CD4-positive, alpha-beta memory T cell (primary cell): ENCODE measurements at regions not wholly inside any gene's neighbourhood (a gene's known extent, or its start where the extent isn't known, plus 50 kb on each side); places are given as distances from the start of the nearest gene placed in this dataset.

Experiments used
- CTCF ChIA-PET: fragments of 350-600 bp; sonication (Branson Sonifier 250); formaldehyde crosslinking; loops from one replicate; lab custom pipeline; 2021; ENCODE audit warnings: inconsistent platforms; ENCODE audit not compliant: partially characterized antibody; lab: Charles Lee
- POLR2A ChIA-PET: fragments of 350-600 bp; sonication (Branson Sonifier 250); formaldehyde crosslinking; loops from one replicate; lab custom pipeline; 2021; ENCODE audit not compliant: partially characterized antibody; lab: Charles Lee
- DNase-seq, 5 donors: peaks; one replicate each; pipeline versions ENCODE4 v3.0.0 to v3.0.0-alpha.2; 2020 to 2022; ENCODE audit warnings: mixed read lengths in 1 of 5
- H3K27ac ChIP-seq: one replicate; pipeline ENCODE4 v1.7.0; 2013; ENCODE audit warnings: low read depth, low read length
- H3K27me3 ChIP-seq: 2 replicates; pipeline ENCODE4 v1.7.0; 2013; ENCODE audit warnings: mild to moderate bottlenecking, low read length, moderate library complexity; ENCODE audit not compliant: insufficient read depth
- H3K36me3 ChIP-seq: 2 replicates; pipeline ENCODE4 v1.7.0; 2013; ENCODE audit warnings: mild to moderate bottlenecking, low read length, moderate library complexity; ENCODE audit not compliant: insufficient read depth
- H3K4me1 ChIP-seq: 2 replicates; pipeline ENCODE4 v1.7.0; 2013; ENCODE audit warnings: mild to moderate bottlenecking, low read length, moderate library complexity; ENCODE audit not compliant: insufficient read depth
- H3K4me3 ChIP-seq, 2 donors: one replicate each; pipeline ENCODE4 v1.7.0; 2013; ENCODE audit warnings: low read length in 2 of 2, mild to moderate bottlenecking in 1 of 2
- H3K9me3 ChIP-seq, 2 donors: one replicate each; pipeline ENCODE4 v1.7.0; 2013; ENCODE audit warnings: low read length in 2 of 2, control low read depth in 1 of 2; ENCODE audit not compliant: control insufficient read depth in 1 of 2
- H3K27ac Mint-ChIP-seq, 7 donors: one replicate each; pipeline ENCODE4 v1.8.0; 2020 to 2021; ENCODE audit warnings: mixed read lengths in 7 of 7, mild to moderate bottlenecking in 6 of 7, inconsistent platforms in 3 of 7, moderate library complexity in 3 of 7
- H3K27me3 Mint-ChIP-seq, 2 donors: one replicate each; pipeline ENCODE4 v1.8.0; 2020 to 2021; ENCODE audit warnings: mixed read lengths in 2 of 2
- H3K36me3 Mint-ChIP-seq, 2 donors: one replicate each; pipeline ENCODE4 v1.8.0; 2020 to 2021; ENCODE audit warnings: mixed read lengths in 2 of 2, inconsistent platforms in 1 of 2, mild to moderate bottlenecking in 1 of 2
- H3K4me1 Mint-ChIP-seq, 4 donors: one replicate each; pipeline ENCODE4 v1.8.0; 2020 to 2021; ENCODE audit warnings: mixed read lengths in 4 of 4, mild to moderate bottlenecking in 1 of 4
- H3K4me3 Mint-ChIP-seq, 8 donors: one replicate each; pipeline ENCODE4 v1.8.0; 2020 to 2021; ENCODE audit warnings: mixed read lengths in 8 of 8, mild to moderate bottlenecking in 7 of 8, moderate library complexity in 6 of 8, inconsistent platforms in 3 of 8
- H3K9me3 Mint-ChIP-seq, 8 donors: one replicate each; pipeline ENCODE4 v1.8.0; 2020 to 2021; ENCODE audit warnings: mixed read lengths in 8 of 8, mild to moderate bottlenecking in 5 of 8, inconsistent platforms in 3 of 8, moderate library complexity in 1 of 8
- intact Hi-C: fragments of 100-400 bp; cut with micrococcal nuclease; formaldehyde crosslinking; loops from one replicate; pipeline ENCODE4 v1.15.1; 2023

DNA sequence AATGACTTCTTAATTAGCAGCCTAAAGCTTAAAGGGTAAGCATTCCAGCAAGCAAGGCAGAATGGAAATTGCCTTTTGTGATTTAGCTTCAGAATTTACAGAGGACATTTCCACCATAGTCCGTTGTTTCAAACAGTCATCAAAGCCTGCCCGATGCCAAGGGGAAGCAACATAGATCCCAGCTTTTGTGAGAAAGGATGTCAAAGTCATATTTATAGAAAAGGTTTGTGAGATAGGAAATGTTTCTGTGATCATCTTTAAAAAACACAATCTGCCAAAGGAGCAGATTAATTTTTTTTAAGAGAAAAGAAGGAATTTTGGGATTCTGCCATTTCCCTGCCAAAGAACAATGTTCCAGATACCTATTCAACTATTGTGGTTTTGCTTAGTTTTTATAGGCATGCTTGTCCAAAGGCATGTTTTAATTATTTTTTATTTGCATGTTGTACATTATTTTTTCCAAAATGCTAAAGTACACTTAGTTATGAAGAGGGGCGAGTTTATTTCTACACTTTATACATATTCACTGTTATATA, 346.9 kb downstream of the ZNF608 start:
- Histone ChIP-seq H3K9me3 (no peaks in the 10 kb centered on the region), H3K36me3 (no peaks in the 10 kb centered on the region), H3K27ac (no peak overlapping the region), H3K4me1 (no peaks in the 10 kb centered on the region), H3K27me3 (no peaks in the 10 kb centered on the region), H3K4me3 (no peak overlapping the region)
- H3K4me1 Mint-ChIP-seq = no peaks in the 10 kb centered on the region
- intact Hi-C loops = no loop called here
- CTCF ChIA-PET = no interaction called here
- no peak overlapping the region for H3K4me3 Mint-ChIP-seq
- H3K27me3 Mint-ChIP-seq = no peaks in the 10 kb centered on the region
- H3K27ac Mint-ChIP-seq = no peak overlapping the region
- POLR2A ChIA-PET = no interaction called here
- peaks cover 0 to 14% (median under 1%) of the 10 kb centered on the region in 8 donors for H3K9me3 Mint-ChIP-seq
- no peak for DNase-seq
- no peaks in the 10 kb centered on the region for H3K36me3 Mint-ChIP-seq

DNA sequence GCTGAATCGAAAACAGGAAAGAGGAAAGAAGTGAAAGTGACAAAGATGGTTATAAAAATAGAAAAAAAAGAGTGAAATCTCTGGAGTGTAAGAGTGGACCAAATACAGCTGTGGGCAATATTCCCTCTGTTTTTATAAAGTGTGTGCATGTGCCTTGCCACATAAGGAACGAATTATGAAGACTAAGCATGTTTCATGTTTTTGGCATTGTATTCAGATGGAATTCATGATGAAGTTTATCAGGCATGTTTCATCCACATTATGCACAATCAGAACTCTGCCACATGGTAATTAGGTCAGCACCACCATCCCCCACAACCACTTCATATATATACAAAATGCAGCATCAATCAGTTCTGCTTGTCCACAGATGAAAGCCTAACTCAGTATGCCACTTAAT, 348.0 kb downstream of the ZNF608 start:
- Mint-ChIP-seq H3K27me3 (no peaks in the 10 kb centered on the region), H3K4me1 (no peaks in the 10 kb centered on the region), H3K4me3 (no peak overlapping the region), H3K27ac (no peak overlapping the region), H3K36me3 (no peaks in the 10 kb centered on the region), H3K9me3 (peaks cover 0 to 14% (median under 1%) of the 10 kb centered on the region in 8 donors)
- POLR2A ChIA-PET = no interaction called here
- CTCF ChIA-PET = no interaction called here
- intact Hi-C loops = no loop called here
- DNase-seq = no peak
- no peaks in the 10 kb centered on the region for H3K9me3 ChIP-seq
- no peaks in the 10 kb centered on the region for H3K36me3 ChIP-seq
- H3K27ac ChIP-seq = no peak overlapping the region
- no peaks in the 10 kb centered on the region for H3K27me3 ChIP-seq
- H3K4me3 ChIP-seq = no peak overlapping the region
- no peaks in the 10 kb centered on the region for H3K4me1 ChIP-seq

DNA sequence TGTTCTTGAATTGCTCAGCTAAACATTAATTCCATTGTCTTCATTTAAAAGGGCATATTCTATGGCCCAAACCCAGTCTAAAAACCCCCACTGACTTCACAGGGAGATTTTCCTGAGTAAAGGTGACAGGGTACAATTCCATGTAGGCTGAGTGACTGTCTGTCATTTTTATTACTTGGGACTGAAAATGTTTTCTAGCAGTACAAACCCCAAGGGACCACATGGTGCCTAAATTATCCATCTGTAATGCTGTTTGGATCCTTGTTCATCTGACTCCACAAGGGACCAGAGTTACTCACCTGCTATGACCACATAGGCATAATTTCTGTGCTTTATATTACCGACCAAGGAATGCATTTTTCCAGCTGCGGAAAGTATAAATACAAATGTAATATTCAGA, 349.1 kb downstream of the ZNF608 start:
- no peak overlapping the region for H3K4me3 Mint-ChIP-seq
- no peaks in the 10 kb centered on the region for H3K36me3 ChIP-seq
- H3K27ac Mint-ChIP-seq = no peak overlapping the region
- H3K36me3 Mint-ChIP-seq = no peaks in the 10 kb centered on the region
- H3K9me3 Mint-ChIP-seq = peaks cover 0 to 14% (median under 1%) of the 10 kb centered on the region in 8 donors
- intact Hi-C loops = no loop called here
- H3K27me3 ChIP-seq = no peaks in the 10 kb centered on the region
- ChIA-PET CTCF (no interaction called here), POLR2A (no interaction called here)
- no peaks in the 10 kb centered on the region for H3K4me1 ChIP-seq
- no peak for DNase-seq
- no peak overlapping the region for H3K27ac ChIP-seq
- H3K9me3 ChIP-seq = no peaks in the 10 kb centered on the region
- H3K4me3 ChIP-seq = no peak overlapping the region
- no peaks in the 10 kb centered on the region for H3K4me1 Mint-ChIP-seq
- H3K27me3 Mint-ChIP-seq = no peaks in the 10 kb centered on the region

DNA sequence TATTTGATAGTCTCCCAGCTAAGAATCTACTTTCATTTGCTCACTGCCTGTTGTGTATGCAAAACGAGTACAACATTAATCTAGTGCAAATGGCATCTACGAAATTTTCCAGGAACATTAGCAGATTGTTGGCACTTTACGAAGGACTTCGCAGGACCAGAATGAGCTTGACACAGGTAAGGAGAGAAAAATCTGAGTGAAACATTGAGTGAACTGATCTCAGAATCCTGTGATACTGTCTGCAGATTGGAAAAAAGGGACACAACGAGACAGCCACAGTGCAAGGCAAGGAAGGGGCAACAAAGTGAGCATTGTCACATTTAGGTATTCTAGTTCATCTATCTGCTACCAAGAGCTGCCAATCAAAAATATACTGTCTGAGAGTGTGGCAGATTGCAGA, 350.5 kb downstream of the ZNF608 start:
- no peak overlapping the region for H3K4me3 Mint-ChIP-seq

DNA sequence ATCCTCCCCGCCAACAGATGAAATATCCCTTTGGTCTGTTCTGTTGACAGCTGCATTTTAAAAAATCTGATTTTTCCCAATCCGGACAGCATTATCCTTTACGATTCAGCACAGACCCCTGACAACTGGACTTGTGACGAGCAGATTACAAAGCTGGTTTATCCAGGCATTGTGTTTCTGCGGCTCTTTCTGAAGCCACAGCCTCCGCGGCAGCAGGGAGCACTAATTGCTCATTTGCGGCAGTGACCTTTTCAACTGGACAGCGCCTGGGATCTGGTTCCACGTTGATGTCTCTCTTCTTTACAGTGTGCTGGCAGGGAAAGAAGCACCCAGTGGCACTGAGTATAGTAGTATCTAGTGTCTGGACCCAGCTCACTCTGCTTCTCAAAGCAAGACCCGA, 351.2 kb downstream of the ZNF608 start:
- no peaks in the 10 kb centered on the region for H3K27me3 ChIP-seq
- H3K27me3 Mint-ChIP-seq = no peaks in the 10 kb centered on the region
- no peaks in the 10 kb centered on the region for H3K9me3 ChIP-seq
- CTCF ChIA-PET = no interaction called here
- H3K27ac ChIP-seq = no peak overlapping the region
- H3K4me1 ChIP-seq = no peaks in the 10 kb centered on the region
- no peak for DNase-seq
- H3K4me1 Mint-ChIP-seq = no peaks in the 10 kb centered on the region
- H3K4me3 Mint-ChIP-seq = no peak overlapping the region
- H3K27ac Mint-ChIP-seq = no peak overlapping the region
- no peaks in the 10 kb centered on the region for H3K36me3 Mint-ChIP-seq
- intact Hi-C loops = no loop called here
- POLR2A ChIA-PET = no interaction called here
- H3K9me3 Mint-ChIP-seq = peaks cover 0 to 18% (median under 1%) of the 10 kb centered on the region in 8 donors
- H3K4me3 ChIP-seq = no peak overlapping the region
- no peaks in the 10 kb centered on the region for H3K36me3 ChIP-seq

More for the DNA sequence above, 350.5 kb downstream of the ZNF608 start:
- H3K27me3 Mint-ChIP-seq = no peaks in the 10 kb centered on the region
- Histone ChIP-seq H3K36me3 (no peaks in the 10 kb centered on the region), H3K27me3 (no peaks in the 10 kb centered on the region), H3K9me3 (no peaks in the 10 kb centered on the region), H3K4me1 (no peaks in the 10 kb centered on the region), H3K4me3 (no peak overlapping the region), H3K27ac (no peak overlapping the region)
- ChIA-PET CTCF (no interaction called here), POLR2A (no interaction called here)
- intact Hi-C loops = no loop called here
- no peak overlapping the region for H3K27ac Mint-ChIP-seq
- no peak for DNase-seq
- peaks cover 0 to 17% (median under 1%) of the 10 kb centered on the region in 8 donors for H3K9me3 Mint-ChIP-seq
- no peaks in the 10 kb centered on the region for H3K36me3 Mint-ChIP-seq
- no peaks in the 10 kb centered on the region for H3K4me1 Mint-ChIP-seq

DNA sequence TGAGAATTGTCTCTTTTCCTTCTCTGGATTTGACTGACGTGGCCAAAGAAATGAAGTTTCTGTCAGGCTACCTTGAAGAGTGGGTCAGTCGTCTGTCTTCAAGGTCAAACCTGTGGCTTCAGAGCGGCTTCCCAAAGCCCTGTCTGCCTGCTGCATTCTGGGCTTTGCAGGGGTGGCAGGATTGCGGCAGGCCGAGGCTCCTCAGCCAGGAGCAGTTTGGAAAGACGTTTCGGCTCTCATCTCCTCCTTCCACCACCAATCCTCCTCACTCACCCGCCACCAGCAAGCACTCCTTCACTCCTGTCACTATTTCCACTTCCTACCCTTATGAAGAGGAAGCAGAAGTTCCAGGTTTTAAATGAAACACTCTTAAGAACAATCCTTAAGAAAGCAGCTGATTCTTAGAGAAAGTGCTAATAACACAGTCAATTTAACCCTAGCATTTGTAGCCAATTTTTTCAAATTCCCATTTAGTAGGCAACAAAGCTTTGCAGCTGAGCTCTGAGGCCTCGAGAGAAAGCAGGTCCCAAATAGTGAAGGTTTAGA, 351.7 kb downstream of the ZNF608 start:
- H3K4me1 ChIP-seq = no peaks in the 10 kb centered on the region
- H3K4me3 ChIP-seq = no peak overlapping the region
- H3K27me3 Mint-ChIP-seq = no peaks in the 10 kb centered on the region
- H3K9me3 Mint-ChIP-seq = peaks cover 0 to 20% (median under 1%) of the 10 kb centered on the region in 8 donors
- intact Hi-C loops = no loop called here
- H3K27me3 ChIP-seq = no peaks in the 10 kb centered on the region
- ChIA-PET POLR2A (no interaction called here), CTCF (no interaction called here)
- no peak overlapping the region for H3K4me3 Mint-ChIP-seq
- H3K9me3 ChIP-seq = no peaks in the 10 kb centered on the region
- H3K27ac Mint-ChIP-seq = no peak overlapping the region
- no peak overlapping the region for H3K27ac ChIP-seq
- no peaks in the 10 kb centered on the region for H3K36me3 ChIP-seq
- DNase-seq = no peak
- no peaks in the 10 kb centered on the region for H3K36me3 Mint-ChIP-seq
- no peaks in the 10 kb centered on the region for H3K4me1 Mint-ChIP-seq

DNA sequence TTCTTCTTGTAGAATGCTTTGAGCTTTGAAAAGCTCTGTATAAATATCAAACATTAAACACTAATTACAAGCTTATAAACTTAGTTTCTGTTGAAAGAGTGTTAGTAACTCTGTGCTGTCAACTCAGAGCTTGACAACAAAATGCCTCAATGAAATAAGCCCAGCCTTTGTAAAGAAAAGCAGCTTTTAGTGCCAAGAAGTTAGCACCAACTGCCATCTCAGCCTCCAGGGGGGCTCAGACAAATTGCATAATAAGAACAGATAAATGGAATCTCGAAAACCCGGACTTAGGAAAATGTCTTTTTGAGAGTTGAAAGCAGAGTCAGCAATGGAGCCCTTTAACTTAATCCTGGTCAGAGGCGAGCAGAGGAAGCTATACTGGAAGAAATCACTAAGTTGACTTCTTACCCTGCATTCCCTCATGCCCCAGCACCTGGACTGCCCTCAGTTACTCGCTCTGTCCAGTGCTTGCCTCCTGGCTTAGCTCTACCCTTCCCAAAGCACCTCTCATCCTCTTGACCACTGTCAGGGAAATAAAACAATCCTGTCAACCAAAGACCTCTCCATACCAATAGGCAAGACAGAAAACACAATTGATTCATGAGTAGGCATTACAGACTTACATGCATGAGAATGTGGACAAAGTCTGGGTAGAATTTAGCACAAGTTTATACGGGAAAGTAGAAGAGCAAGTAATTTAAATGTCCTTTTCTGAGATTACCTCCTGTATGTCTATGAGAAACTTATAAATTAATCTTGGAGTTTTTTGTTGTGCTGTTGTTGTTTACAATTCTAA, 352.7 kb downstream of the ZNF608 start:
- Histone ChIP-seq H3K27me3 (no peaks in the 10 kb centered on the region), H3K4me1 (no peaks in the 10 kb centered on the region), H3K4me3 (no peak overlapping the region), H3K36me3 (no peaks in the 10 kb centered on the region), H3K27ac (no peak overlapping the region), H3K9me3 (no peaks in the 10 kb centered on the region)
- peaks cover 0 to 20% (median 0%) of the 10 kb centered on the region in 8 donors for H3K9me3 Mint-ChIP-seq
- DNase-seq = no peak
- H3K4me3 Mint-ChIP-seq = no peak overlapping the region
- no peaks in the 10 kb centered on the region for H3K27me3 Mint-ChIP-seq
- H3K36me3 Mint-ChIP-seq = no peaks in the 10 kb centered on the region
- POLR2A ChIA-PET = no interaction called here
- CTCF ChIA-PET = no interaction called here
- H3K4me1 Mint-ChIP-seq = no peaks in the 10 kb centered on the region
- no peak overlapping the region for H3K27ac Mint-ChIP-seq
- intact Hi-C loops = no loop called here
